Transverse colon (tissue), 3 donors: ENCODE measurements at regions not wholly inside any gene's neighbourhood (a gene's known extent, or its start where the extent isn't known, plus 50 kb on each side); places are given as distances from the start of the nearest gene placed in this dataset.

ENCODE experiments used
- CTCF ChIP-seq, 5 experiments: fragments of 200-600 bp in 3 of 5; fragments of 450-650 bp in 2 of 5; sonication (generic) in 3 of 5; IDR thresholded peaks; 1 replicate in 2 of 5; 2 replicates in 3 of 5; pipeline ENCODE4 v1.5.1; 2016 to 2017; ENCODE audit warnings: antibody characterized with exemption in 5 of 5, inconsistent platforms in 3 of 5, mild to moderate bottlenecking in 2 of 5, moderate library complexity in 1 of 5
- EP300 ChIP-seq: sonication (generic); formaldehyde crosslinking; IDR thresholded peaks from one replicate; pipeline ENCODE4 v1.6.1; 2017; ENCODE audit warnings: antibody characterized with exemption, low read depth
- POLR2A ChIP-seq: fragments of 450-650 bp; IDR thresholded peaks from one replicate; pipeline ENCODE4 v1.6.1; 2016; ENCODE audit warnings: antibody characterized with exemption, mild to moderate bottlenecking, moderate library complexity

GRCh38 chr2:217599906-217600305 is 402.9 kb downstream of the TNS1 start:
- TF ChIP-seq EP300, result no peak
- TF ChIP-seq CTCF (IDR thresholded peaks at IDR 0.05), result no peak
- TF ChIP-seq POLR2A, result no peak
